CD14-positive monocyte (primary cell): ENCODE measurements at regions not wholly inside any gene's neighbourhood (a gene's known extent, or its start where the extent isn't known, plus 50 kb on each side); places are given as distances from the start of the nearest gene placed in this dataset.

Experiments
- DNase-seq, 3 donors: peaks; one replicate each; pipeline ENCODE4 v3.0.0-alpha.2; 2011 to 2022
- H2AFZ ChIP-seq: 2 replicates; pipeline ENCODE4 v1.6.0; 2012; ENCODE audit warnings: mild to moderate bottlenecking, low read depth, low read length, inconsistent platforms; ENCODE audit not compliant: insufficient read depth, poor library complexity, severe bottlenecking
- H3K27ac ChIP-seq, 2 donors: 1 replicate in 1 of 2; 2 replicates in 1 of 2; pipeline ENCODE4 v1.5.1; 2012 to 2013; ENCODE audit warnings: low read length in 2 of 2, control low read depth in 1 of 2, inconsistent platforms in 1 of 2, low read depth in 1 of 2, mild to moderate bottlenecking in 1 of 2
- H3K27me3 ChIP-seq, 2 donors: one replicate each; pipeline versions ENCODE4 v1.6.0 to v1.6.1; 2011 to 2013; ENCODE audit warnings: low read length in 2 of 2; ENCODE audit not compliant: control insufficient read depth in 2 of 2, insufficient read depth in 2 of 2
- H3K36me3 ChIP-seq, 2 donors: replicated peaks in 1 of 2; 1 replicate in 1 of 2; 2 replicates in 1 of 2; pipeline versions ENCODE4 v1.5.1 to v1.6.1; 2012 to 2013; ENCODE audit warnings: low read length in 2 of 2, control low read depth in 1 of 2, inconsistent platforms in 1 of 2, mild to moderate bottlenecking in 1 of 2; ENCODE audit not compliant: insufficient read depth in 2 of 2, control insufficient read depth in 1 of 2
- H3K4me1 ChIP-seq, 2 donors: 1 replicate in 1 of 2; 2 replicates in 1 of 2; pipeline versions ENCODE4 v1.5.1 to v1.6.1; 2012 to 2013; ENCODE audit warnings: low read length in 2 of 2, control low read depth in 1 of 2, inconsistent platforms in 1 of 2, mild to moderate bottlenecking in 1 of 2, moderate library complexity in 1 of 2; ENCODE audit not compliant: insufficient read depth in 2 of 2, control insufficient read depth in 1 of 2
- H3K4me2 ChIP-seq: replicated peaks from 2 replicates; pipeline ENCODE3; 2012; ENCODE audit warnings: low read length, moderate library complexity, mild to moderate bottlenecking; ENCODE audit not compliant: poor library complexity, severe bottlenecking; ENCODE audit errors: extremely low read depth
- H3K4me3 ChIP-seq, 3 experiments: fragments of 200-600 bp in 1 of 3; sonication (generic) in 1 of 3; replicated peaks in 1 of 3; 1 replicate in 2 of 3; 2 replicates in 1 of 3; pipeline ENCODE4 v1.5.1; 2011 to 2013; ENCODE audit warnings: low read length in 3 of 3, mild to moderate bottlenecking in 3 of 3, control low read depth in 2 of 3, low read depth in 2 of 3, inconsistent platforms in 1 of 3, moderate library complexity in 1 of 3
- H3K79me2 ChIP-seq: 2 replicates; pipeline ENCODE4 v1.6.0; 2012; ENCODE audit warnings: mild to moderate bottlenecking, control low read depth, inconsistent platforms, low read length, moderate library complexity; ENCODE audit not compliant: insufficient read depth
- H3K9ac ChIP-seq: 2 replicates; pipeline ENCODE4 v1.6.0; 2017; ENCODE audit warnings: low read length, mild to moderate bottlenecking; ENCODE audit not compliant: insufficient read depth, poor library complexity, severe bottlenecking
- H3K9me3 ChIP-seq, 2 donors: replicated peaks in 1 of 2; 1 replicate in 1 of 2; 2 replicates in 1 of 2; pipeline versions ENCODE4 v1.5.1 to v1.6.1; 2012 to 2013; ENCODE audit warnings: low read length in 2 of 2, control low read depth in 1 of 2; ENCODE audit not compliant: control insufficient read depth in 1 of 2, insufficient read depth in 1 of 2
- H4K20me1 ChIP-seq: 2 replicates; pipeline ENCODE4 v1.6.0; 2012; ENCODE audit warnings: mild to moderate bottlenecking, low read length, control low read depth, moderate library complexity; ENCODE audit not compliant: insufficient read depth
- H3K27ac Mint-ChIP-seq, 7 donors: one replicate each; pipeline ENCODE4 v1.8.0; 2020; ENCODE audit warnings: mild to moderate bottlenecking in 7 of 7, mixed read lengths in 7 of 7, moderate library complexity in 6 of 7, inconsistent platforms in 2 of 7
- H3K27me3 Mint-ChIP-seq, 3 donors: one replicate each; pipeline ENCODE4 v1.8.0; 2021 to 2022; ENCODE audit warnings: low read depth in 3 of 3, mild to moderate bottlenecking in 3 of 3, mixed read lengths in 3 of 3, moderate library complexity in 3 of 3, inconsistent platforms in 1 of 3
- H3K36me3 Mint-ChIP-seq, 2 donors: one replicate each; pipeline ENCODE4 v1.8.0; 2020; ENCODE audit warnings: mixed read lengths in 2 of 2, inconsistent platforms in 1 of 2, mild to moderate bottlenecking in 1 of 2
- H3K4me1 Mint-ChIP-seq: one replicate; pipeline ENCODE4 v1.8.0; 2020; ENCODE audit warnings: mild to moderate bottlenecking, mixed read lengths
- H3K4me3 Mint-ChIP-seq, 2 donors: one replicate each; pipeline ENCODE4 v1.8.0; 2020; ENCODE audit warnings: mild to moderate bottlenecking in 2 of 2, mixed read lengths in 2 of 2, moderate library complexity in 1 of 2
- H3K9me3 Mint-ChIP-seq, 7 donors: one replicate each; pipeline ENCODE4 v1.8.0; 2020 to 2022; ENCODE audit warnings: mixed read lengths in 7 of 7, mild to moderate bottlenecking in 6 of 7, moderate library complexity in 6 of 7, inconsistent platforms in 2 of 7
- CTCF ChIP-seq: fragments of 200-600 bp; IDR thresholded peaks from one replicate; pipeline ENCODE4 v1.8.0; 2022; ENCODE audit warnings: antibody characterized with exemption, mild to moderate bottlenecking
- WGBS: methylation state at CpG from one replicate; pipeline ENCODE4 v1.1.5; 2013; ENCODE audit warnings: missing lambda C conversion rate; ENCODE audit not compliant: insufficient coverage; 5-methylcytosine and 5-hydroxymethylcytosine counted together
- intact Hi-C, 2 donors: fragments of 100-400 bp; cut with micrococcal nuclease; formaldehyde crosslinking; loops; one replicate each; pipeline versions ENCODE4 v1.15.0 to v1.15.1; 2023

DNA sequence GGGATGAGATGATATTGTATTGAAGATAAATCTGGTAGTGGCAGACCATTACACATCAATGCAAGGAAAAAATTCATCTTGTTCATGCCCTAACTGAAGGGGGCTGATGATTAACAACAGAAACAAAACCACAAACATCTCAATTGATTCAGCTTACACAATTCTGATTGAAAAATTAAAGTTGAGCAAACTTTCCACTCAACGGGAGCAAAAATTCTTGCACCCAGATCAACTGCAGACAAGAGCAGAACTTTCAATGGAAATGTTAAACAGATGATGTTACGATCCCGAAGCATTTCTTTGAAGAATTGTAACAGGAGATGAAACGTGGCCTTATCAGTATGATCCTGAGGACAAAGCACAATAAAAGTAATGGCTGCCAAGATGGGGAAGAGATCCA, 172.4 kb upstream of the SOX5 start:
- no peaks in the 10 kb centered on the region for H3K9me3 ChIP-seq
- intact Hi-C loops = no loop called here
- H3K4me2 ChIP-seq = no peak overlapping the region
- Mint-ChIP-seq H3K4me3 (no peak overlapping the region), H3K36me3 (no peaks in the 10 kb centered on the region), H3K27ac (no peak overlapping the region), H3K9me3 (peaks cover 0 to 4% (median 2%) of the 10 kb centered on the region in 7 donors), H3K27me3 (no peaks in the 10 kb centered on the region), H3K4me1 (no peaks in the 10 kb centered on the region)
- no peak overlapping the region for H3K9ac ChIP-seq
- no peak overlapping the region for H3K27ac ChIP-seq
- H3K4me3 ChIP-seq = no peak overlapping the region
- no peaks in the 10 kb centered on the region for H4K20me1 ChIP-seq
- H3K27me3 ChIP-seq = no peaks in the 10 kb centered on the region
- H3K36me3 ChIP-seq = no peaks in the 10 kb centered on the region
- no peaks in the 10 kb centered on the region for H3K79me2 ChIP-seq
- H2AFZ ChIP-seq = no peak overlapping the region
- DNase-seq = no peak
- 92% methylated on average over 4 of the region's 4 CpGs for WGBS
- H3K4me1 ChIP-seq = no peaks in the 10 kb centered on the region
- TF ChIP-seq CTCF = no peak

- Mint-ChIP-seq H3K36me3 (no peaks in the 10 kb centered on the region), H3K27ac (no peak overlapping the region), H3K9me3 (peaks cover 0 to 2% (median 0%) of the 10 kb centered on the region in 7 donors), H3K4me3 (no peak overlapping the region), H3K4me1 (no peaks in the 10 kb centered on the region), H3K27me3 (no peaks in the 10 kb centered on the region)
- no peak overlapping the region for H3K9ac ChIP-seq
- H3K36me3 ChIP-seq = no peaks in the 10 kb centered on the region
- WGBS = no CpG with 5 or more reads among the region's 1 CpG
- DNase-seq = no peak
- H4K20me1 ChIP-seq = no peaks in the 10 kb centered on the region
- H2AFZ ChIP-seq = no peak overlapping the region
- H3K4me1 ChIP-seq = no peaks in the 10 kb centered on the region
- no peak for TF ChIP-seq CTCF
- intact Hi-C loops = no loop called here
- H3K4me3 ChIP-seq = no peak overlapping the region
- H3K79me2 ChIP-seq = no peaks in the 10 kb centered on the region
- no peak overlapping the region for H3K27ac ChIP-seq
- no peak overlapping the region for H3K4me2 ChIP-seq
- no peaks in the 10 kb centered on the region for H3K9me3 ChIP-seq
- no peaks in the 10 kb centered on the region for H3K27me3 ChIP-seq
Measured at GRCh38 chr12:24118668-24119067, 169.2 kb upstream of the SOX5 start.
